GM12875 (cell line): ENCODE measurements at regions not wholly inside any gene's neighbourhood (a gene's known extent, or its start where the extent isn't known, plus 50 kb on each side); places are given as distances from the start of the nearest gene placed in this dataset.

ENCODE experiments used
- H3K4me3 ChIP-seq: one replicate; pipeline ENCODE4 v1.5.1; 2011; ENCODE audit warnings: low read depth, low read length, control low read depth
- CTCF ChIP-seq: IDR thresholded peaks from 2 replicates; pipeline ENCODE4 v1.5.1; 2011; ENCODE audit warnings: low read depth, mild to moderate bottlenecking, control low read depth, inconsistent platforms, low read length, moderate library complexity, borderline replicate concordance; ENCODE audit not compliant: insufficient read depth

DNA sequence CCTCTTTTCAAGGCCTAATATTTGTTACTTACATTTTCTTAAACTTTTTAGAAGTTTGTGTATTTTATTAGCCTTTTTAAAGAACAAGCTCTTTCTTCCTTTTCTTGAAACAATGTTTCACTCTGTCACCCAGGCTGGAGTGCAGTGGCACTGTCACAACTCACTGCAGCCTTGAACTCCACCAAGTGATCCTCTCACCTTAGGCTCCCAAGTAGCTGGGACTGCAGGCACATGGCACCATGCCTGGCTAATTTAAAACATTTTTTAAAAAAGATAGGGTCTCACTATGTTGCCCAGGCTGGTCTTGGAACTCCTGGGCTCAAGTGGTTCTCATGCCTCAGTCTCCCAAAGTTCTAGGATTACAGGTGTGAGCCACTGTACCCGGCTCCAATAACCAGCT, 192.2 kb upstream of the SPRY2 start:
- TF ChIP-seq CTCF = no peak
- no peak overlapping the region for H3K4me3 ChIP-seq

DNA sequence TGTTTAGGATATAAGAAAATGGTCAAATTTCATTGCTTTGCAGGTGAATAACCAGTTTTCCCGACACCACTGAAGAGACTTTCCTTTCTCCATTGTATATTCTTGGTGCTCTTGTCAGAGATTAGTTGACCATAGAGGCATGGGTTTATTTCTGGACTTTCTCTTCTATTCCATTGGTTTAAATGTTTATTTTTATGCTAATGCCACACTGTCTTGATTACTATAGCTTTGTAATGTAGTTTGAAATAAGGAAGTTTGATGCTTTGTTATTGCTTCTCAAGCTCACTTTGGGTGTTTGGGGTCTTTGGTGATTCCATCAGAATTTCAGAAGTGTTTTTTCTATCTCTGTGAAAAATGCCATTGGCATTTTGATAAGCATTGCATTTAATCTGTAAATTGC, 190.0 kb upstream of the SPRY2 start:
- H3K4me3 ChIP-seq = no peak overlapping the region
- TF ChIP-seq CTCF = no peak

- no peak overlapping the region for H3K4me3 ChIP-seq
- no peak for TF ChIP-seq CTCF
These were observed 189.3 kb upstream of the SPRY2 start for GRCh38 chr13:80530191-80530590.

- H3K4me3 ChIP-seq = no peak overlapping the region
- no peak for TF ChIP-seq CTCF
These were observed 188.8 kb upstream of the SPRY2 start for GRCh38 chr13:80529734-80530133.

- TF ChIP-seq CTCF = no peak
- no peak overlapping the region for H3K4me3 ChIP-seq
These were observed 187.8 kb upstream of the SPRY2 start for GRCh38 chr13:80528733-80529132.

- TF ChIP-seq CTCF = no peak
- H3K4me3 ChIP-seq = no peak overlapping the region
These were observed 186.5 kb upstream of the SPRY2 start for GRCh38 chr13:80527400-80527799.

DNA sequence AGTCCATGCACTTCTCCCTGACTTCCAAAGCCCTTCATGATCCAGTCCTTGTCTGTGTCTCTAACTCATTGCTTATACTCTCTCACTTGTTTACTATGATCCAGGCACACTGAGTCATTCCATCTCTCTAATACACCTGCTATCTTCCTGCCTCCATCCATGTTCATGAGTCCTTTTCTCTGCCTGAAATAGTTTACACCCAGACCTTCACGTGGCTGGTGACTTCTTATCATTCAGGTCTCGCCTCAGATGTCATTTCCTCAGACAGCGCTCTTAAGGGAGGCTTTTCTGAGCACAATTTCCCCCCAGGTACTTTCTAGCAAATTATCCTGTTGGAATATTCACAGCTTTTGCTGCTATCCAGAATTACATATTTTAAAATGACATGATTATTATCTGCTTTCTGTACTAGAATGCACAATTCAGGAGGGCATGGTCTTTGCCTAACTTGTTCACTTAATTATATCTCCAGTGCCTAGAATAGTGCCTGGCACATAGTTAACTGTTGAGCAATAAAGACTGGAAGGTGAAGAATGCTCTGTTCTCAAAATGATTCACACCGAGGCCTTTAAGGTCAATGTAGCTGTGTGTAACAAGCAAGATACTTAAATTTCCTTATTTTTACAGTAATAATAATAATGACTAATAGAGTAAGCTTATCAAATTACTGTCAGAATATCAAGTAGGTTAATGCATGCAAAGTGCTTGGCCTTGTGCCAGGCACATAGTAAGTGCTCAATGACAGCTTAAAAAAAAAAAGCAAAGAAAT, 183.7 kb upstream of the SPRY2 start:
- no peak for TF ChIP-seq CTCF
- H3K4me3 ChIP-seq = no peak overlapping the region
